HCT116 (cell line): ENCODE measurements at regions not wholly inside any gene's neighbourhood (a gene's known extent, or its start where the extent isn't known, plus 50 kb on each side); places are given as distances from the start of the nearest gene placed in this dataset.

ENCODE experiments used
- ATAC-seq: fragments of 200-7000 bp; cut with Tn5 transposase; 2 replicates; pipeline ENCODE4 v1.9.1; 2020; ENCODE audit warnings: mild to moderate bottlenecking, moderate library complexity
- BruUV-seq: library from RNA; stranded (reverse); fragments of 400-500 nt; replicated peaks from 2 replicates; lab custom pipeline; 2021; lab: Mats Ljungman, UMichigan
- CTCF ChIA-PET: fragments of 300-600 bp; sonication (Branson Sonifier 250); formaldehyde crosslinking; loops from one replicate; lab custom pipeline; 2021; ENCODE audit warnings: antibody characterized with exemption; lab: Charles Lee
- POLR2A ChIA-PET: fragments of 300-600, 350-600 bp; sonication (Branson Sonifier 250); formaldehyde crosslinking; loops from one replicate; lab custom pipeline; 2021; ENCODE audit warnings: antibody characterized with exemption; lab: Charles Lee
- RAD21 ChIA-PET, 2 experiments: fragments of 300-600 bp; sonication (Branson Sonifier 250); formaldehyde crosslinking; loops; one replicate each; lab custom pipeline; 2023; ENCODE audit warnings: low total read pairs in 2 of 2; ENCODE audit not compliant: uncharacterized antibody in 2 of 2, unreplicated experiment in 2 of 2, low non-redundant PET in 1 of 2; lab: Charles Lee
- DNase-seq: peaks from one replicate; pipeline ENCODE4 v3.0.0-alpha.2; 2010; ENCODE audit warnings: low read depth, low spot score
- H2AFZ ChIP-seq: fragments of 200-600 bp; shearing (Covaris generic), sonication (generic); 2 replicates; pipeline ENCODE4 v1.6.1; 2017; ENCODE audit warnings: low read depth, mixed run types, mixed read lengths, antibody characterized with exemption, low read length; ENCODE audit not compliant: poor library complexity, severe bottlenecking
- H3K27ac ChIP-seq: 2 replicates; pipeline ENCODE4 v1.5.1; 2012; ENCODE audit warnings: low read depth, low read length
- H3K27me3 ChIP-seq: fragments of 200-600 bp; sonication (generic); 2 replicates; pipeline ENCODE4 v1.6.1; 2016; ENCODE audit warnings: mixed run types, low read length, mixed read lengths; ENCODE audit not compliant: insufficient read depth
- H3K36me3 ChIP-seq, 2 experiments: fragments of 200-500 bp in 1 of 2; fragments of 200-600 bp in 1 of 2; sonication (Bioruptor generic) in 1 of 2; sonication (generic) in 1 of 2; 2 replicates each; pipeline versions ENCODE4 v1.5.1 to v1.6.1; 2014 to 2016; ENCODE audit warnings: low read length in 2 of 2, inconsistent platforms in 1 of 2, mixed read lengths in 1 of 2, mixed run types in 1 of 2; ENCODE audit not compliant: insufficient read depth in 2 of 2, control insufficient read depth in 1 of 2
- H3K4me1 ChIP-seq, 2 experiments: fragments of 200-600 bp in 1 of 2; sonication (generic) in 1 of 2; 2 replicates each; pipeline versions ENCODE4 v1.5.1 to v1.6.1; 2012 to 2017; ENCODE audit warnings: low read length in 2 of 2, inconsistent platforms in 1 of 2, mild to moderate bottlenecking in 1 of 2, mixed read lengths in 1 of 2, mixed run types in 1 of 2, moderate library complexity in 1 of 2; ENCODE audit not compliant: insufficient read depth in 2 of 2, control insufficient read depth in 1 of 2
- H3K4me2 ChIP-seq: fragments of 200-600 bp; sonication (generic); 2 replicates; pipeline ENCODE4 v1.6.1; 2017; ENCODE audit warnings: mixed run types, low read length, mixed read lengths
- H3K4me3 ChIP-seq, 2 experiments: fragments of 200-600 bp in 1 of 2; sonication (generic) in 1 of 2; replicated peaks in 1 of 2; 2 replicates each; pipeline ENCODE4 v1.5.1; 2011 to 2016; ENCODE audit warnings: low read length in 2 of 2, control low read depth in 1 of 2, low read depth in 1 of 2, mild to moderate bottlenecking in 1 of 2, mixed read lengths in 1 of 2, mixed run types in 1 of 2
- H3K79me2 ChIP-seq: fragments of 200-600 bp; sonication (generic); 2 replicates; pipeline ENCODE4 v1.6.1; 2017; ENCODE audit warnings: mild to moderate bottlenecking, mixed run types, low read length, moderate library complexity, mixed read lengths; ENCODE audit not compliant: insufficient read depth
- H3K9ac ChIP-seq: fragments of 200-600 bp; sonication (generic); 2 replicates; pipeline ENCODE4 v1.6.1; 2016; ENCODE audit warnings: low read length, mixed read lengths
- H3K9me2 ChIP-seq: fragments of 200-600 bp; sonication (generic), shearing (Covaris generic); 2 replicates; pipeline ENCODE4 v1.6.1; 2017; ENCODE audit warnings: mixed run types, mild to moderate bottlenecking, moderate library complexity; ENCODE audit not compliant: insufficient read depth
- H3K9me3 ChIP-seq, 2 experiments: fragments of 200-500 bp in 1 of 2; fragments of 200-600 bp in 1 of 2; sonication (Bioruptor generic) in 1 of 2; sonication (generic) in 1 of 2; 2 replicates each; pipeline ENCODE4 v1.6.1; 2014 to 2017; ENCODE audit warnings: low read length in 2 of 2, mixed read lengths in 2 of 2, inconsistent platforms in 1 of 2, low read depth in 1 of 2, mild to moderate bottlenecking in 1 of 2, mixed run types in 1 of 2, moderate library complexity in 1 of 2; ENCODE audit not compliant: control insufficient read depth in 1 of 2, insufficient read depth in 1 of 2
- H4K20me1 ChIP-seq: fragments of 200-600 bp; sonication (generic), shearing (Covaris generic); 2 replicates; pipeline ENCODE4 v1.6.1; 2017; ENCODE audit warnings: mixed run types, mild to moderate bottlenecking, moderate library complexity; ENCODE audit not compliant: insufficient read depth
- ATF3 ChIP-seq: IDR thresholded peaks from 2 replicates; pipeline ENCODE4 v1.6.1; 2012
- CBX3 ChIP-seq: IDR thresholded peaks from 2 replicates; pipeline ENCODE4 v1.6.1; 2012; ENCODE audit warnings: low read depth
- CEBPB ChIP-seq: IDR thresholded peaks from 2 replicates; pipeline ENCODE4 v1.6.1; 2012; ENCODE audit warnings: low read depth
- CTCF ChIP-seq, 3 experiments: fragments of 200-600 bp in 1 of 3; sonication (generic) in 1 of 3; IDR thresholded peaks in 2 of 3; conservative IDR thresholded peaks in 1 of 3; 2 replicates each; pipeline ENCODE4 v1.5.1; 2012 to 2017; ENCODE audit warnings: low read depth in 2 of 3, low read length in 2 of 3, antibody characterized with exemption in 1 of 3, borderline replicate concordance in 1 of 3, control low read depth in 1 of 3, mild to moderate bottlenecking in 1 of 3, mixed read lengths in 1 of 3, mixed run types in 1 of 3, moderate library complexity in 1 of 3; ENCODE audit not compliant: insufficient read depth in 1 of 3
- EGR1 ChIP-seq: IDR thresholded peaks from 2 replicates; pipeline ENCODE4 v1.6.1; 2012; ENCODE audit warnings: low read depth
- ELF1 ChIP-seq: IDR thresholded peaks from 2 replicates; pipeline ENCODE4 v1.6.1; 2012; ENCODE audit warnings: low read depth, borderline replicate concordance
- EZH2 ChIP-seq: fragments of 200-600 bp; sonication (generic); IDR thresholded peaks from 2 replicates; pipeline ENCODE4 v1.6.1; 2017; ENCODE audit warnings: antibody characterized with exemption, mixed run types
- FOSL1 ChIP-seq: IDR thresholded peaks from 2 replicates; pipeline ENCODE4 v1.6.1; 2012; ENCODE audit warnings: low read depth
- POLR2A ChIP-seq: IDR thresholded peaks from 2 replicates; pipeline ENCODE4 v1.7.0; 2011; ENCODE audit warnings: borderline replicate concordance; ENCODE audit not compliant: insufficient read depth, insufficient read length; ENCODE audit errors: extremely low read depth
- SIN3A ChIP-seq: IDR thresholded peaks from 2 replicates; pipeline ENCODE4 v1.6.1; 2012; ENCODE audit warnings: low read depth
- SP1 ChIP-seq: IDR thresholded peaks from 2 replicates; pipeline ENCODE4 v1.6.1; 2012; ENCODE audit warnings: low read depth
- SRF ChIP-seq: IDR thresholded peaks from 2 replicates; pipeline ENCODE4 v1.6.1; 2012; ENCODE audit warnings: low read depth
- TCF7L2 ChIP-seq: IDR thresholded peaks from 2 replicates; pipeline ENCODE4 v1.7.0; 2011; ENCODE audit warnings: borderline replicate concordance, inconsistent platforms; ENCODE audit not compliant: insufficient read depth, insufficient read length; ENCODE audit errors: extremely low read depth
- ZFX ChIP-seq: fragments of 450-650 bp; IDR thresholded peaks from 2 replicates; pipeline ENCODE4 v1.6.1; 2017
- intact Hi-C: fragments of 100-400 bp; cut with micrococcal nuclease; formaldehyde crosslinking; loops from 2 replicates; pipeline ENCODE4 v1.10.0; 2022
- TF ChIP-seq, protein P1 (sequence below): IDR thresholded peaks from 2 replicates; pipeline ENCODE4 v1.6.1; 2012
- TF ChIP-seq, protein P2 (sequence below): IDR thresholded peaks from 2 replicates; pipeline ENCODE4 v1.6.1; 2011; ENCODE audit warnings: mild to moderate bottlenecking, low read length, moderate library complexity; ENCODE audit not compliant: insufficient replicate concordance; ENCODE audit errors: extremely low read depth

DNA sequence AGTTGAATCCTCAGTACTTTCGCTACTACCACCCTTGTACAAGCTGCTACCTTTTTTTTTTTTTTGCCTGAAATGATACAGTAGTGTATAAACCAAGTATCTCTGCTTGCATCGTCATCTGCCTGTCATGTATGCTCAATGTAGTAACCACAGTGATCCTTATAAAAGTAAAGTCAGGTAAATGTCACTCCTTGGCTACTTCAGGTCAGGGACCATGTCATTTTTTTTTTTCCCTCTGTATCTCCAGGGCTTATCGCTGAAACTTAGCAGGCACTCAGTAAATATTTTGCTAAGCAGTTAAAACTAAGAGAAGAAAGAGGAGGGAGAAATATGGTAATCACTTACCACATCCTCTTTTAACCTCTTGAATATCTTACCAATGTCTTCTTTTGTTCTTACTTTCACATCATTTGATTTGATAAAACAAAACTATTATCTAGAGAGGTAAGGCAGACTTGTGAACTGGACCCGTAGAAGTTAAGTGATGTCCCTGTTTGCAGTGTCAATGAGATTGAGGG, 96.8 kb upstream of the KLF12 start:
- Histone ChIP-seq H3K4me1 (no peaks in the 10 kb centered on the region), H3K9ac (no peak overlapping the region), H2AFZ (no peak overlapping the region), H3K36me3 (no peaks in the 10 kb centered on the region), H3K27me3 (no peaks in the 10 kb centered on the region; the same call in 1 of the 2 replicates), H3K9me2 (no peaks in the 10 kb centered on the region), H3K4me2 (no peak overlapping the region), H3K27ac (no peak overlapping the region), H4K20me1 (no peaks in the 10 kb centered on the region), H3K4me3 (no peak overlapping the region), H3K9me3 (no peaks in the 10 kb centered on the region), H3K79me2 (no peaks in the 10 kb centered on the region)
- TF ChIP-seq CTCF (IDR thresholded peaks at IDR 0.05 in 2 of 3, conservative IDR thresholded peaks at IDR 0.05 in 1 of 3; ENCODE audit: borderline replicate concordance in 1 of 3, insufficient read depth in 1 of 3, low read depth in 2 of 3, low read length in 2 of 3), result no peak
- TF ChIP-seq ELF1, result no peak
- no peak for TF ChIP-seq SIN3A
- no peak for TF ChIP-seq SP1
- TF ChIP-seq ATF3, result no peak
- DNase-seq, result no peak
- ATAC-seq, result no peak
- intact Hi-C loops, result no loop called here
- RAD21 ChIA-PET, result no interaction called here
- no TSS peak for BruUV-seq
- POLR2A ChIA-PET, result no interaction called here
- CTCF ChIA-PET, result no interaction called here

DNA sequence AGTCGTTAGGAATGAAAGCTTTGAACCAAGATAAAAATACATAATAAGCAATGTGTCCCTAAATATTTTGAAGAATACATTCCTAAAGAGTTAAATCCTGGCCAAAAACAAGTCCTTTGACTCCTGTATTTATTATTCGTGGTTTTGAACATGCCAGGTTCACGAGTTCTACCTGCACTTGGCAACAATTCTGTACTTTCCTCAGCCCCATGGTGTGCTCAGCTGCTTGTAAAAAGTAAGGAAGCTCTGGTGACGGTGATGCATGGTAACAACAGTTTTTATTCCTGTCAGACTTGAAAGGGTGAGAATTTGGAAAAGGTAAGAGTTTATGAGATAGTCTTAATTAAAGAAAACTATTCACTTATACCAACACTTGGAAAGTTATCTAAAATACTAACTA, 95.0 kb upstream of the KLF12 start:
- BruUV-seq, result no TSS peak
- Histone ChIP-seq H2AFZ (no peak overlapping the region), H3K4me2 (no peak overlapping the region), H3K79me2 (no peaks in the 10 kb centered on the region), H3K4me1 (no peaks in the 10 kb centered on the region), H3K27ac (no peak overlapping the region), H3K27me3 (no peaks in the 10 kb centered on the region; the same call in 1 of the 2 replicates), H3K9me2 (no peaks in the 10 kb centered on the region), H4K20me1 (no peaks in the 10 kb centered on the region), H3K4me3 (no peak overlapping the region), H3K36me3 (no peaks in the 10 kb centered on the region), H3K9ac (no peak overlapping the region), H3K9me3 (no peaks in the 10 kb centered on the region)
- POLR2A ChIA-PET, result no interaction called here
- DNase-seq (no peak), ATAC-seq (no peak)
- intact Hi-C loops, result no loop called here
- RAD21 ChIA-PET, result no interaction called here
- TF ChIP-seq, protein P1, sequence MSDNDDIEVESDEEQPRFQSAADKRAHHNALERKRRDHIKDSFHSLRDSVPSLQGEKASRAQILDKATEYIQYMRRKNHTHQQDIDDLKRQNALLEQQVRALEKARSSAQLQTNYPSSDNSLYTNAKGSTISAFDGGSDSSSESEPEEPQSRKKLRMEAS, result no peak
- no peak for TF ChIP-seq CBX3
- no peak for TF ChIP-seq SRF
- TF ChIP-seq EGR1, result no peak
- no peak for TF ChIP-seq ZFX
- TF ChIP-seq, protein P2, sequence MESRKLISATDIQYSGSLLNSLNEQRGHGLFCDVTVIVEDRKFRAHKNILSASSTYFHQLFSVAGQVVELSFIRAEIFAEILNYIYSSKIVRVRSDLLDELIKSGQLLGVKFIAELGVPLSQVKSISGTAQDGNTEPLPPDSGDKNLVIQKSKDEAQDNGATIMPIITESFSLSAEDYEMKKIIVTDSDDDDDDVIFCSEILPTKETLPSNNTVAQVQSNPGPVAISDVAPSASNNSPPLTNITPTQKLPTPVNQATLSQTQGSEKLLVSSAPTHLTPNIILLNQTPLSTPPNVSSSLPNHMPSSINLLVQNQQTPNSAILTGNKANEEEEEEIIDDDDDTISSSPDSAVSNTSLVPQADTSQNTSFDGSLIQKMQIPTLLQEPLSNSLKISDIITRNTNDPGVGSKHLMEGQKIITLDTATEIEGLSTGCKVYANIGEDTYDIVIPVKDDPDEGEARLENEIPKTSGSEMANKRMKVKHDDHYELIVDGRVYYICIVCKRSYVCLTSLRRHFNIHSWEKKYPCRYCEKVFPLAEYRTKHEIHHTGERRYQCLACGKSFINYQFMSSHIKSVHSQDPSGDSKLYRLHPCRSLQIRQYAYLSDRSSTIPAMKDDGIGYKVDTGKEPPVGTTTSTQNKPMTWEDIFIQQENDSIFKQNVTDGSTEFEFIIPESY, result no peak
- no peak for TF ChIP-seq SIN3A
- TF ChIP-seq EZH2, result no peak
- no peak for TF ChIP-seq CEBPB
- no peak for TF ChIP-seq TCF7L2
- TF ChIP-seq FOSL1, result no peak
- TF ChIP-seq POLR2A, result no peak
- CTCF ChIA-PET, result no interaction called here
